OCI-LY3 (cell line): ENCODE measurements at regions not wholly inside any gene's neighbourhood (a gene's known extent, or its start where the extent isn't known, plus 50 kb on each side); places are given as distances from the start of the nearest gene placed in this dataset.

Experiments used
- H2AFZ ChIP-seq: fragments of 200-600, 300-600 bp; shearing (Covaris generic); 2 replicates; pipeline ENCODE4 v1.6.0; 2014; ENCODE audit warnings: antibody characterized with exemption, low read depth, low read length
- H3K27ac ChIP-seq: fragments of 200-600, 300-600 bp; sonication (generic); 2 replicates; pipeline ENCODE4 v1.5.1; 2014; ENCODE audit warnings: mild to moderate bottlenecking, low read length, moderate library complexity, mixed read lengths
- H3K27me3 ChIP-seq: fragments of 200-600, 300-600 bp; sonication (generic); 2 replicates; pipeline ENCODE4 v1.6.1; 2014; ENCODE audit warnings: low read depth, low read length, mixed read lengths
- H3K36me3 ChIP-seq: fragments of 200-600, 300-600 bp; sonication (generic); replicated peaks from 2 replicates; pipeline ENCODE3; 2014; ENCODE audit warnings: low read depth, low read length, mixed read lengths
- H3K4me1 ChIP-seq: fragments of 300-600, 200-600 bp; sonication (generic); 2 replicates; pipeline ENCODE4 v1.6.1; 2014; ENCODE audit warnings: low read length, mixed read lengths
- H3K4me2 ChIP-seq: fragments of 200-600, 300-600 bp; sonication (generic); 2 replicates; pipeline ENCODE4 v1.6.1; 2014; ENCODE audit warnings: low read length, mixed read lengths
- H3K4me3 ChIP-seq: fragments of 300-600, 200-600 bp; sonication (generic); 2 replicates; pipeline ENCODE4 v1.5.1; 2014; ENCODE audit warnings: antibody characterized with exemption, mild to moderate bottlenecking, low read length, moderate library complexity
- H3K79me2 ChIP-seq: fragments of 300-600, 200-600 bp; shearing (Covaris generic); 2 replicates; pipeline ENCODE4 v1.6.1; 2014; ENCODE audit warnings: mild to moderate bottlenecking, low read length, mixed read lengths
- H3K9ac ChIP-seq: fragments of 300-600, 200-600 bp; shearing (Covaris generic); 2 replicates; pipeline ENCODE4 v1.6.0; 2014; ENCODE audit warnings: mild to moderate bottlenecking, low read length, moderate library complexity
- H3K9me3 ChIP-seq: fragments of 200-600, 300-600 bp; shearing (Covaris generic); 2 replicates; pipeline ENCODE4 v1.6.1; 2014; ENCODE audit warnings: low read length, mixed read lengths; ENCODE audit not compliant: insufficient read depth
- H4K20me1 ChIP-seq: fragments of 200-600, 300-600 bp; sonication (generic); 2 replicates; pipeline ENCODE4 v1.6.1; 2016; ENCODE audit warnings: low read length, mixed read lengths; ENCODE audit not compliant: insufficient read depth
- EZH2phosphoT487 ChIP-seq: fragments of 200-600 bp; shearing (Covaris generic); IDR thresholded peaks from 2 replicates; pipeline ENCODE4 v1.6.1; 2018; ENCODE audit warnings: antibody characterized with exemption, mixed run types, low read depth
- TF ChIP-seq, protein P1 (sequence below): fragments of 200-600, 300-600 bp; sonication (generic); IDR thresholded peaks from 2 replicates; pipeline ENCODE4 v1.5.1; 2014; ENCODE audit warnings: antibody characterized with exemption, low read length, low read depth

DNA sequence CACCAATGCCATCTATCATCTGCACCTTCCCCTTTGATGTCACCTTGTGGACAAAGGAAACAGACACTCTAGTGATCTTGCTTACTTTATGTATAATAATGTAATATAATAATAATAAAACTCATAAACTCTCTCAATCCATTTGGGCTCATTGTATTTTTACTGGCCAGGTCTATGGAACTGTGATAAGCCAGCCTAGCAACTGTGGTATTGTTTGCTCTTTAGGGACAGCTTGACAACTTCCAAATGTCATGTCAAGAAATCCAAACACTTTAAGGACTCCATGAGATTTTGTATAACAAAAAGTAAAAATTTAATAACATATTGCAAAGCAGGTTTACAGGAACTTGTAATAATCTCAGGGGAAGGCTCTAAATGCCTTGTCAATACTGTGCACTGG is 1163.4 kb upstream of the TMPRSS15 start:
- H3K4me3 ChIP-seq = no peak overlapping the region
- H3K4me1 ChIP-seq = no peaks in the 10 kb centered on the region
- no peaks in the 10 kb centered on the region for H3K36me3 ChIP-seq
- peaks cover 4% of the 10 kb centered on the region; the same call in 1 of the 2 replicates for H3K9me3 ChIP-seq
- TF ChIP-seq, protein P1, sequence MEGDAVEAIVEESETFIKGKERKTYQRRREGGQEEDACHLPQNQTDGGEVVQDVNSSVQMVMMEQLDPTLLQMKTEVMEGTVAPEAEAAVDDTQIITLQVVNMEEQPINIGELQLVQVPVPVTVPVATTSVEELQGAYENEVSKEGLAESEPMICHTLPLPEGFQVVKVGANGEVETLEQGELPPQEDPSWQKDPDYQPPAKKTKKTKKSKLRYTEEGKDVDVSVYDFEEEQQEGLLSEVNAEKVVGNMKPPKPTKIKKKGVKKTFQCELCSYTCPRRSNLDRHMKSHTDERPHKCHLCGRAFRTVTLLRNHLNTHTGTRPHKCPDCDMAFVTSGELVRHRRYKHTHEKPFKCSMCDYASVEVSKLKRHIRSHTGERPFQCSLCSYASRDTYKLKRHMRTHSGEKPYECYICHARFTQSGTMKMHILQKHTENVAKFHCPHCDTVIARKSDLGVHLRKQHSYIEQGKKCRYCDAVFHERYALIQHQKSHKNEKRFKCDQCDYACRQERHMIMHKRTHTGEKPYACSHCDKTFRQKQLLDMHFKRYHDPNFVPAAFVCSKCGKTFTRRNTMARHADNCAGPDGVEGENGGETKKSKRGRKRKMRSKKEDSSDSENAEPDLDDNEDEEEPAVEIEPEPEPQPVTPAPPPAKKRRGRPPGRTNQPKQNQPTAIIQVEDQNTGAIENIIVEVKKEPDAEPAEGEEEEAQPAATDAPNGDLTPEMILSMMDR = no peak
- TF ChIP-seq EZH2phosphoT487 = no peak
- no peak overlapping the region for H2AFZ ChIP-seq
- H4K20me1 ChIP-seq = no peaks in the 10 kb centered on the region
- H3K27me3 ChIP-seq = no peaks in the 10 kb centered on the region
- H3K79me2 ChIP-seq = no peaks in the 10 kb centered on the region
- no peak overlapping the region for H3K27ac ChIP-seq
- no peak overlapping the region for H3K4me2 ChIP-seq
- no peak overlapping the region for H3K9ac ChIP-seq

DNA sequence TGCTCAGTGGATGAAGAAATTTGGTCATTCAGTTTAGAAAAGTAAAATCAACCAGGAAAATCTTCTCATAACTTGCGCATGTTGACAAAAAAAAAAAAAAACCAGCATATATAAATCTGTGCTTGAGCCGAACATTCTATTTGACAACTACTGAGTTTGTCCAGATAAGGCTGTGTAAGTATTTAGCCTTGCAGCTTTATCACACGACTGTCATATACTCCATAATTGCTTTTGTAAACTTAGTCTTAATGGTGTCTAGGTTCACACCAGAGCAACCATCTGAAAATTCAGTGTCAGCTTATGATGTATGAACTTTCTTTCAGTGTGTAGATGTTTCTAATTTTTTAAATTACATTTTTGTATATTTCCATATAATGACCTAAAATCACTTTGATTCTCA is 1173.8 kb upstream of the TMPRSS15 start:
- H3K9me3 ChIP-seq = no peaks in the 10 kb centered on the region

DNA sequence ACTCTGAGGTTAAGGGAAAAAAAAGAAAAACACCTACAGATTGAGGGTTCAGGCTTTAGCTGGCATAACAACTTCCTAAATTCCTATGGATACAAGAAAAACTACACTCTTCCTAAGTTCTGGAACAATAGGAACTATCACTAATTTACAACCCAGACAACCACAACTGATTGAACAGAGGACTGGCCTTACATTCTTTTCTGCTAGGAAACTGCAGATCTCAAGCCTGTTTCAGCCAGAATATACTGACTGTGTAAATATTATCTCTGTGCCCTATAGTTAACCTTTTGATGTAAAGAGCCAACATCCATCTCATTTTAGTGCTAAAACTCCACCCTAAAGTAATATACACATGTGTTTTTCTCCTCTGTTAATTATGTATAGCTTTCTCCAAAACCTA is 1186.5 kb upstream of the TMPRSS15 start:
- Histone ChIP-seq H3K79me2 (no peaks in the 10 kb centered on the region), H3K36me3 (no peaks in the 10 kb centered on the region), H3K27ac (no peak overlapping the region), H4K20me1 (no peaks in the 10 kb centered on the region), H3K4me2 (no peak overlapping the region), H3K4me3 (no peak overlapping the region), H3K9ac (no peak overlapping the region), H2AFZ (no peak overlapping the region), H3K4me1 (no peaks in the 10 kb centered on the region), H3K9me3 (no peaks in the 10 kb centered on the region), H3K27me3 (no peaks in the 10 kb centered on the region)
- TF ChIP-seq EZH2phosphoT487 = no peak

More for the DNA sequence above, 1173.8 kb upstream of the TMPRSS15 start:
- Histone ChIP-seq H4K20me1 (no peaks in the 10 kb centered on the region), H3K9ac (no peak overlapping the region), H3K27ac (no peak overlapping the region), H3K4me2 (no peak overlapping the region), H2AFZ (no peak overlapping the region), H3K36me3 (no peaks in the 10 kb centered on the region), H3K27me3 (no peaks in the 10 kb centered on the region), H3K79me2 (no peaks in the 10 kb centered on the region), H3K4me1 (no peaks in the 10 kb centered on the region), H3K4me3 (no peak overlapping the region)
- TF ChIP-seq, protein P1 = no peak
- TF ChIP-seq EZH2phosphoT487 = no peak

DNA sequence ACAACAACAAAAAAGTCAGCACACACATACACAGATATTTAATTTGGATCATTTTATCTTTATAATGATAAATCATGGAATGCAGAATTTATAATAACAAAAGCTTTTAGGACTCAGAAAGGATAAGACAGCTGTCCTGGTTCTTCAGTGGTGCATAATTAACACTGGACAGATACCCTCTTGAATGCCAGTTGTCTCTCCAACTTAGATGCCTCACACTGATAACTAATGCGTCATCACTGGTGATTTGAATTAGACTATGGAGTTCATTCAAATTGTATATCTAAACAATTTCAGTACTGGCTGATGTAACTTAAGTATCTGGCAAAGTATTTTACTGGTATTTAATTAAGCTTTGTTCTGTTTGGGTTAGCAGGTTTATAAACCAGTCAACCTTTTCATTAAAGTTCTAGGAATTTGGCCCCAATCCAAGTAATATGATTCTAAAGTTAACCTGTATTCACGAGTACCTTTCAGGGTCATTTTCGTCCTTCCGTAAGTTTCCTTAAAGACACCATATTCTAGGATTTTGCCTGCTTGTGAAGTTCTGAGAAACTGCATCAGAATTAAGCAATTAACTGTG is 1199.5 kb upstream of the TMPRSS15 start:
- no peak overlapping the region for H3K9ac ChIP-seq
- no peaks in the 10 kb centered on the region for H3K4me1 ChIP-seq
- no peak overlapping the region for H3K4me2 ChIP-seq
- no peaks in the 10 kb centered on the region for H3K79me2 ChIP-seq
- no peaks in the 10 kb centered on the region for H3K27me3 ChIP-seq
- H3K36me3 ChIP-seq = no peaks in the 10 kb centered on the region
- H3K9me3 ChIP-seq = no peaks in the 10 kb centered on the region
- no peak overlapping the region for H3K4me3 ChIP-seq
- H2AFZ ChIP-seq = no peak overlapping the region
- TF ChIP-seq, protein P1 = no peak
- TF ChIP-seq EZH2phosphoT487 = no peak
- H4K20me1 ChIP-seq = no peaks in the 10 kb centered on the region
- H3K27ac ChIP-seq = no peak overlapping the region
